Cardiac septum (tissue), 1 donor: ENCODE measurements at regions not wholly inside any gene's neighbourhood (a gene's known extent, or its start where the extent isn't known, plus 50 kb on each side); places are given as distances from the start of the nearest gene placed in this dataset.

ENCODE experiments used
- DNase-seq: peaks from one replicate; pipeline ENCODE4 v3.0.0-alpha.2; 2020; ENCODE audit warnings: low spot score
- intact Hi-C: fragments of 100-400 bp; cut with DNase I; formaldehyde crosslinking; loops from one replicate; pipeline ENCODE4 v1.14.0; 2022
- donor health status: DM: no; HTN: no; CAD: no.

DNA sequence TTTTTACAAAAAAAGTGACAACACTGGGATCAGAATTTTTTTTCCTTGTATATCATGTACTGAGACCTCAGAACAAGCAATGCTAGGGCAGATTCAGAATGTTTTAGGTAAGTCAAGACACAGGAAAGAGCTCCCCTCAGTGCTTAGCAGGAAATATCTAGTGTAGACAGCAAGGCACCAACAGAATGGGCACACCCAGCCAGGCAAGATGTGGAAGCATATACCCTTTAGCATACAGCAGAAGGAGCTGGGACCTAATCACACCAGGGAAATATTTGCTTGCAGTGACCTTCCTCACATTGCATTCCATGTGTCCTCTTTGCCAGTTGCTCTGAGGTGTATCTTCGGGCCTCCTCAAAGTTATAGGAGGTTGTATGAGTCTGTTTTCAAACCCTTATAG is 497.6 kb upstream of the LRRN3 start:
- DNase-seq = no peak
- intact Hi-C loops = no loop called here

- no peak for DNase-seq
- intact Hi-C loops = no loop called here
These were observed 495.2 kb upstream of the LRRN3 start for GRCh38 chr7:110595694-110596093.

DNA sequence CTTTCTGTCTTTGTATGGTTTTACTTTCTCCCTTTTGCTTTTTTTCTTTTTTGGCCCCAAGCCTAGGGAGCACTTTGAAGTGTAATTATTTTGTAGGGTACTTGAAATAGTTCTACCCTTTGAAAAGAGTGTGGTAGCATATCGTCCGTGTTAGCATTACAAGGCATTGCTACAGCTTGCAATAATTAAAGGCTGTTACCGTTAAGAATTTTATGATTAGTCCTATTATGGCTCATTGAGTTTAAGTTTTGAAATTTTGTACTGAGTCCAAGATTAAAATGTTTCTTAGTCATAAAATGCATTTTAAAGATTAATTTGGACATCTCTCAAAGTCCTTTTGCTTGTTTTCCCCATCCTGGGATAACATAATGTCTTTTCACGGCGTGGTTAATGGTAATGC is 490.0 kb upstream of the LRRN3 start:
- intact Hi-C loops = no loop called here

DNA sequence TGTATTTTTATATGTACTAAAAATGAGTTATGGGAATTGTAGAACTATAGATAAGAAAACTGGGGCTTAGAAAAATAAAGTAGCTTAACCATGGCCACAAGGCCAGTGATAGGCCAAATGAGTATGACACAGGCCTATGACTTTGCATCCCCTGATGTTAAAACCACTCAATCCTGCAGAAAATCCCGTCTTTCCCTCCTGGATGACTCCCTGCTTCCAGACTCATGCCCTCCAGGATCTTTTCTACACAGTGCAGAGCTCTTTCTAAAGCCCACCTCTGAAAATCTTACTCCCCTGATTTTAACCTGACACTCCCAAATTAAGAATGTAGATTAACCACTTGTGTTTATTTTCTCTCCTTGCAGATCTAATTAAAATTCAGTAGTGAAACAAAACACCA is 489.2 kb upstream of the LRRN3 start:
- no peak for DNase-seq
- intact Hi-C loops = no loop called here

More for the DNA sequence above, 490.0 kb upstream of the LRRN3 start:
- DNase-seq = no peak

GRCh38 chr7:110604206-110604605 is 486.7 kb upstream of the LRRN3 start:
- no peak for DNase-seq
- intact Hi-C loops = no loop called here

DNA sequence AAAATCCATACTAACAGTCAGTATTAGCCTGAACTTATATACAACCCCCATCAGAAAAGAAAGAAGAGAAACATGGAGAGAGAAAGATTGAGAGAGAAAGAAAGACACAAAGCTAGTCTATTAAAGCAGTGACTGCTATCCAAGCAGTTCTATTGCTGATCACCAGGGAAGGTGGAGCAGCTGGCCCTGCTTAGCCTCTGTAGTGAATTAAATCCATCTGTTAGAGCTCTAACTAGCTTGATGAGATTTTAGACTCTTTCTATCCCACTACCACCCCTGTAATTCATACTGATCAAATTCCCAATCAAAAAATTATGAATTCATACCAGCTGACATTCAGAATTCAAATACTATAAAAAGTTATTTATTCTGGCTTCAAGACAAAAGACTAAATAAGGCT is 486.0 kb upstream of the LRRN3 start:
- intact Hi-C loops = no loop called here

DNA sequence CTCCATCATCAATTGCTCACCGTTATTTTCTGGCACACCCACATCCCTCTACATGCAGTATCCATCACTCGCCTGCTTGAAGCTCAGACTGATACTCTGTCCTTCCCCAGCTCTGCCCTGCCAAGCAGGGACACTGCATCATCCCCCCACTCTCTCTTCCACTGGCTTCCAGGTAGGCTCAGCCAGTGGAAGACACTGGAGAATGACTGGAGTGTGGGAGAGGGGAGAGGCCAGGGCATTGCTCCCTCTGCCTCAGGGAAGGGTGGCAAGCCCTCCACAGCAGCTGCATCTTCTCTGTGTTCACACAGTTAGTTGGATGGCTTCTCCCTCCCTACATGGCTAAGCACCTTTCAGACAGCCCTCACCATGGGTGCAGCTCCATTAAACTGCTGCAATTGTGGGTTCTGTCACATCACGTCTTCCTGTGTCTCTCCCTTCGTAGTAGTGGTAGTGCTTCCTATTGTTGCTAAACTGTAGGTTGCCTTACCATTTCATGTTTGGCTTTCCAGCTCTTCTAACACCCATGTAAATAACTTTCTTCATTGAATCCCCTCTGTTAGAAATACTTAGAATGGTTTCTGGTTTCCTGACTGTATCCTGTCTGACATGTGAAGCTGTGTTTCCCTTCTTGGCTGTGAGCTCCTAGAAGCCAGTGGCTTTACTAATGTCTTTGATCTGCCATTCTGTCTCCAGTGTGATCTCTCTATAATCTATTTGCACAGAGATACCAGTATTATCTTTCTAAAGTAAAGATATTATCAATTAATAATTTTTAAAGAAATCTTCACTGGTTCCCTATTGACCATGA is 483.7 kb upstream of the LRRN3 start:
- intact Hi-C loops = no loop called here
- DNase-seq = no peak

More for the DNA sequence above, 486.0 kb upstream of the LRRN3 start:
- DNase-seq = no peak

- intact Hi-C loops = no loop called here
- DNase-seq = no peak
These were observed 481.6 kb upstream of the LRRN3 start for GRCh38 chr7:110609336-110609735.

GRCh38 chr7:110612680-110613079 is 478.2 kb upstream of the LRRN3 start:
- intact Hi-C loops = no loop called here
- DNase-seq = no peak
